ENCODE measurements at regions not wholly inside any gene's neighbourhood (a gene's known extent, or its start where the extent isn't known, plus 50 kb on each side); places are given as distances from the start of the nearest gene placed in this dataset.
"Not testable (repeated sequence)": the region's sequence is repeated elsewhere in the genome, so short reads cannot be mapped to it uniquely, and the experiment has no call there.

GRCh38 chr6:112934433-112935327 is 587.5 kb downstream of the RFPL4B start:
- no peak for DNase-seq (ENCODE audit: low read depth)

- DNase-seq (ENCODE audit: low read depth), result no peak
These were observed 588.4 kb downstream of the RFPL4B start for GRCh38 chr6:112935402-112936078.

- no peak for DNase-seq (ENCODE audit: low read depth)
These were observed 588.9 kb downstream of the RFPL4B start for GRCh38 chr6:112936079-112936472.

GRCh38 chr6:112936504-112936903 is 589.4 kb downstream of the RFPL4B start:
- DNase-seq (ENCODE audit: low read depth), result no peak

- DNase-seq (ENCODE audit: low read depth), result not testable (repeated sequence)
These were observed 590.6 kb downstream of the RFPL4B start for GRCh38 chr6:112937690-112938089.

- DNase-seq (ENCODE audit: low read depth), result no peak
These were observed 591.5 kb downstream of the RFPL4B start for GRCh38 chr6:112938650-112939049.

GRCh38 chr6:112939563-112939962 is 592.4 kb downstream of the RFPL4B start:
- no peak for DNase-seq (ENCODE audit: low read depth)

- no peak for DNase-seq (ENCODE audit: low read depth)
These were observed 594.5 kb downstream of the RFPL4B start for GRCh38 chr6:112941613-112942012.

- DNase-seq (ENCODE audit: low read depth), result no peak
These were observed 598.9 kb downstream of the RFPL4B start for GRCh38 chr6:112946051-112946450.

- no peak for DNase-seq (ENCODE audit: low read depth)
These were observed 600.4 kb downstream of the RFPL4B start for GRCh38 chr6:112947507-112947906.

- DNase-seq (ENCODE audit: low read depth), result no peak
These were observed 604.7 kb downstream of the RFPL4B start for GRCh38 chr6:112951829-112952228.

- not testable (repeated sequence) for DNase-seq (ENCODE audit: low read depth)
These were observed 608.6 kb downstream of the RFPL4B start for GRCh38 chr6:112955743-112956142.

- DNase-seq (ENCODE audit: low read depth), result no peak
These were observed 609.8 kb downstream of the RFPL4B start for GRCh38 chr6:112956696-112957535.

GRCh38 chr6:112957536-112957916 is 610.4 kb downstream of the RFPL4B start:
- DNase-seq (ENCODE audit: low read depth), result no peak

GRCh38 chr6:112960130-112960529 is 613.0 kb downstream of the RFPL4B start:
- not testable (repeated sequence) for DNase-seq (ENCODE audit: low read depth)

GRCh38 chr6:112967974-112968373 is 620.8 kb downstream of the RFPL4B start:
- no peak for DNase-seq (ENCODE audit: low read depth)

GRCh38 chr6:112971651-112972050 is 624.5 kb downstream of the RFPL4B start:
- DNase-seq (ENCODE audit: low read depth), result no peak

GRCh38 chr6:112974931-112975330 is 627.8 kb downstream of the RFPL4B start:
- DNase-seq (ENCODE audit: low read depth), result not testable (repeated sequence)

- DNase-seq (ENCODE audit: low read depth), result not testable (repeated sequence)
These were observed 629.4 kb downstream of the RFPL4B start for GRCh38 chr6:112976579-112976978.

GRCh38 chr6:112979830-112980229 is 632.7 kb downstream of the RFPL4B start:
- DNase-seq (ENCODE audit: low read depth), result no peak

GRCh38 chr6:112980676-112981075 is 633.5 kb downstream of the RFPL4B start:
- DNase-seq (ENCODE audit: low read depth), result no peak

- no peak for DNase-seq (ENCODE audit: low read depth)
These were observed 636.7 kb downstream of the RFPL4B start for GRCh38 chr6:112983713-112984261.
